GM12891 (cell line): ENCODE measurements at regions not wholly inside any gene's neighbourhood (a gene's known extent, or its start where the extent isn't known, plus 50 kb on each side); places are given as distances from the start of the nearest gene placed in this dataset.

Experiments used
- PAX5 ChIP-seq: IDR thresholded peaks from 2 replicates; pipeline ENCODE4 v1.6.1; 2011; ENCODE audit warnings: low read length, moderate library complexity, mild to moderate bottlenecking; ENCODE audit not compliant: insufficient read depth, severe bottlenecking
- POLR2A ChIP-seq: IDR thresholded peaks from 2 replicates; pipeline ENCODE4 v1.6.1; 2011; ENCODE audit warnings: low read depth, low read length, control low read depth
- POLR2AphosphoS5 ChIP-seq: IDR thresholded peaks from 2 replicates; pipeline ENCODE4 v1.6.1; 2011; ENCODE audit warnings: low read depth, low read length, control low read depth

- no peak for TF ChIP-seq POLR2AphosphoS5
- no peak for TF ChIP-seq POLR2A
- TF ChIP-seq PAX5, result no peak
These were observed 62.5 kb downstream of the GRIN2B start for GRCh38 chr12:13918897-13919296.
